ENCODE measurements at regions not wholly inside any gene's neighbourhood (a gene's known extent, or its start where the extent isn't known, plus 50 kb on each side); places are given as distances from the start of the nearest gene placed in this dataset.

DNA sequence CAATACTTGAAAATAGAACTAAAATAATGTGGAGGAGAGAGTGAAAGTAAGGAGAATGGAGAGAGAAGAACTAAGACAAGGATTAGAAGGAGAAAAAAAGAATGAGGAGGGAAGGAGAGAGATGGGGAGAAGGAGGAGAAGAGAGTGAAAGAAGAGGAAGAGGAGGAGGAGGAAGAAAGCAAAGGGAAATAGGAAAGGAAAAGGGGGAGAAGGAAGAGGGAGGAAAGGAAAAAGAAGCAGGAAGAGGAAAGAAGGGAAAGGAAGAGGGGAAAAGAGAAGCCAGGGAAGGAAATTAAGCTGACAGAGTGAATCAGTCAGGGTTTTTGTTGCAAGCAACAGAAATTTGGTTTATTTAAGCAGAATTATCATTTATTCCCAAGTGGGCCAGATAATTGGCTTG lies 241.7 kb upstream of the P2RY1 start:
- no peak for TF ChIP-seq GATA2 (IDR thresholded peaks at IDR 0.05; ENCODE audit: low read depth, low read length)
- TF ChIP-seq GATA3 (IDR thresholded peaks at IDR 0.05; ENCODE audit: low read depth, low read length) = no peak

Measured in SH-SY5Y (cell line).